NCI-H187 treated with DMSO at 0.1 percent for 48 hours (cell line): ENCODE measurements at regions not wholly inside any gene's neighbourhood (a gene's known extent, or its start where the extent isn't known, plus 50 kb on each side); places are given as distances from the start of the nearest gene placed in this dataset.
"Not testable (repeated sequence)": the region's sequence is repeated elsewhere in the genome, so short reads cannot be mapped to it uniquely, and the experiment has no call there.

Source experiments
- DNase-seq: peaks from one replicate; lab custom pipeline; 2025; lab: John Stamatoyannopoulos, UW

- no peak for DNase-seq
Measured at GRCh38 chr14:28340816-28341215, 425.8 kb upstream of the FOXG1 start.

GRCh38 chr14:28344381-28344780 lies 422.2 kb upstream of the FOXG1 start:
- no peak for DNase-seq

GRCh38 chr14:28348797-28349196 lies 417.8 kb upstream of the FOXG1 start:
- no peak for DNase-seq

- no peak for DNase-seq
Measured at GRCh38 chr14:28356819-28357218, 409.8 kb upstream of the FOXG1 start.

GRCh38 chr14:28361486-28361885 lies 405.1 kb upstream of the FOXG1 start:
- no peak for DNase-seq

GRCh38 chr14:28365510-28365909 lies 401.1 kb upstream of the FOXG1 start:
- no peak for DNase-seq

- no peak for DNase-seq
Measured at GRCh38 chr14:28373721-28374120, 392.9 kb upstream of the FOXG1 start.

- no peak for DNase-seq
Measured at GRCh38 chr14:28375295-28375694, 391.3 kb upstream of the FOXG1 start.

- DNase-seq = no peak
Measured at GRCh38 chr14:28381656-28382055, 384.9 kb upstream of the FOXG1 start.

GRCh38 chr14:28382444-28383190 lies 384.0 kb upstream of the FOXG1 start:
- no peak for DNase-seq

- DNase-seq = no peak
Measured at GRCh38 chr14:28398506-28398905, 368.1 kb upstream of the FOXG1 start.

GRCh38 chr14:28401705-28402104 lies 364.9 kb upstream of the FOXG1 start:
- DNase-seq = not testable (repeated sequence)

GRCh38 chr14:28406196-28406595 lies 360.4 kb upstream of the FOXG1 start:
- no peak for DNase-seq

GRCh38 chr14:28407031-28407825 lies 359.4 kb upstream of the FOXG1 start:
- no peak for DNase-seq

GRCh38 chr14:28407996-28408395 lies 358.6 kb upstream of the FOXG1 start:
- DNase-seq = no peak

GRCh38 chr14:28412077-28412476 lies 354.5 kb upstream of the FOXG1 start:
- no peak for DNase-seq

GRCh38 chr14:28426960-28427359 lies 339.6 kb upstream of the FOXG1 start:
- no peak for DNase-seq

- no peak for DNase-seq
Measured at GRCh38 chr14:28436821-28437220, 329.8 kb upstream of the FOXG1 start.

- no peak for DNase-seq
Measured at GRCh38 chr14:28461389-28461788, 305.2 kb upstream of the FOXG1 start.

- no peak for DNase-seq
Measured at GRCh38 chr14:28467611-28468010, 299.0 kb upstream of the FOXG1 start.

- DNase-seq = no peak
Measured at GRCh38 chr14:28468191-28469151, 298.1 kb upstream of the FOXG1 start.
